A549 (cell line): ENCODE measurements at regions not wholly inside any gene's neighbourhood (a gene's known extent, or its start where the extent isn't known, plus 50 kb on each side); places are given as distances from the start of the nearest gene placed in this dataset.

ENCODE experiments used
- ATAC-seq, 2 experiments: fragments of 200-7000 bp in 1 of 2; fragments of >200 bp in 1 of 2; cut with Nextera tagmentation in 1 of 2; cut with Tn5 transposase in 1 of 2; 3 replicates each; pipeline versions ENCODE4 v1.8.0 to v1.9.1; 2018 to 2020; ENCODE audit warnings: mild to moderate bottlenecking in 1 of 2, moderate library complexity in 1 of 2
- CTCF ChIA-PET: fragments of 300-600 bp; sonication (Branson Sonifier 250); formaldehyde crosslinking; extraction: SDS; loops from one replicate; lab custom pipeline; 2021; ENCODE audit warnings: antibody characterized with exemption, inconsistent platforms; lab: Yijun Ruan, JAX
- POLR2A ChIA-PET: fragments of 350-600 bp; formaldehyde crosslinking; extraction: SDS; loops from one replicate; lab custom pipeline; 2021; ENCODE audit warnings: antibody characterized with exemption, inconsistent platforms; lab: Yijun Ruan, JAX
- DNase-seq, 2 experiments: peaks; one replicate each; pipeline versions ENCODE4 v3.0.0 to v3.0.0-alpha.2; 2011 to 2016; ENCODE audit warnings: low read depth in 1 of 2, low spot score in 1 of 2
- FAIRE-seq: peaks from 2 replicates; lab custom pipeline; 2011; peaks lifted over from hg19 to GRCh38; lab: Jason Lieb, UNC
- H3K27ac ChIP-seq, 2 experiments: fragments of >200 bp; sonication (Bioruptor Twin); formaldehyde crosslinking; 3 replicates each; pipeline ENCODE4 v1.5.1; 2016 to 2017
- H3K4me1 ChIP-seq: fragments of >200 bp; sonication (Bioruptor Twin); formaldehyde crosslinking; 3 replicates; pipeline ENCODE4 v1.6.1; 2016
- H3K4me2 ChIP-seq: fragments of >200 bp; sonication (Bioruptor Twin); formaldehyde crosslinking; 3 replicates; pipeline ENCODE4 v1.6.1; 2016
- H3K4me3 ChIP-seq: fragments of >200 bp; sonication (Bioruptor Twin); formaldehyde crosslinking; 3 replicates; pipeline ENCODE4 v1.5.1; 2016
- H3K9me3 ChIP-seq: fragments of >200 bp; sonication (Bioruptor Twin); formaldehyde crosslinking; 3 replicates; pipeline ENCODE4 v1.6.1; 2016
- BHLHE40 ChIP-seq: IDR thresholded peaks from 2 replicates; pipeline ENCODE4 v1.6.1; 2012; ENCODE audit warnings: low read depth, low read length, inconsistent platforms
- CBX8 ChIP-seq: fragments of 200-600 bp; sonication (generic); IDR thresholded peaks from 2 replicates; pipeline ENCODE4 v1.6.1; 2016
- CHD2 ChIP-seq: fragments of 150-350 bp; IDR thresholded peaks from 2 replicates; pipeline ENCODE4 v1.6.1; 2014; ENCODE audit warnings: low read length; ENCODE audit not compliant: partially characterized antibody
- EHF ChIP-seq: fragments of 250-450 bp; sonication (Bioruptor Pico); IDR thresholded peaks from 2 replicates; pipeline ENCODE4 v1.5.0; 2020; ENCODE audit warnings: mild to moderate bottlenecking
- ESRRA ChIP-seq: fragments of 150-350 bp; IDR thresholded peaks from 2 replicates; pipeline ENCODE4 v1.6.1; 2014; ENCODE audit warnings: mild to moderate bottlenecking, low read length, borderline replicate concordance
- FOSB ChIP-seq: fragments of 250-450 bp; sonication (Bioruptor Pico); IDR thresholded peaks from 2 replicates; pipeline ENCODE4 v1.5.0; 2020; ENCODE audit warnings: mild to moderate bottlenecking, moderate library complexity
- FOSL2 ChIP-seq, 2 experiments: fragments of 450-650 bp in 1 of 2; fragments of >200 bp in 1 of 2; sonication (Bioruptor Twin) in 1 of 2; formaldehyde crosslinking; IDR thresholded peaks; 2 replicates each; pipeline versions ENCODE4 v1.5.0 to v1.6.1; 2016 to 2020; ENCODE audit warnings: mild to moderate bottlenecking in 1 of 2, moderate library complexity in 1 of 2
- HOXA7 ChIP-seq: fragments of 250-450 bp; sonication (Bioruptor Pico); IDR thresholded peaks from 2 replicates; pipeline ENCODE4 v1.5.0; 2020; ENCODE audit warnings: mild to moderate bottlenecking, moderate library complexity
- JUNB ChIP-seq: fragments of >200 bp; sonication (Bioruptor Twin); formaldehyde crosslinking; IDR thresholded peaks from 2 replicates; pipeline ENCODE4 v1.6.1; 2016
- KDM5A ChIP-seq: fragments of 200-600 bp; sonication (generic); IDR thresholded peaks from 2 replicates; pipeline ENCODE4 v1.6.1; 2016; ENCODE audit warnings: antibody characterized with exemption, mild to moderate bottlenecking
- MYC ChIP-seq: IDR thresholded peaks from 2 replicates; pipeline ENCODE4 v1.6.1; 2012; ENCODE audit warnings: mild to moderate bottlenecking, inconsistent platforms, low read length, improper control_type of control experiment, borderline replicate concordance
- NPAS2 ChIP-seq: fragments of 250-450 bp; sonication (Bioruptor Pico); IDR thresholded peaks from 2 replicates; pipeline ENCODE4 v1.8.0; 2022; ENCODE audit warnings: mild to moderate bottlenecking, moderate library complexity, borderline replicate concordance
- NR3C1 ChIP-seq: fragments of >200 bp; sonication (Bioruptor Twin); formaldehyde crosslinking; IDR thresholded peaks from 3 replicates; pipeline ENCODE4 v1.6.1; 2017
- POLR2AphosphoS2 ChIP-seq: conservative IDR thresholded peaks from 2 replicates; pipeline ENCODE4 v1.6.1; 2012; ENCODE audit warnings: low read length, improper control_type of control experiment, inconsistent platforms
- RCOR1 ChIP-seq: fragments of 150-350 bp; IDR thresholded peaks from 2 replicates; pipeline ENCODE4 v1.6.1; 2014; ENCODE audit warnings: antibody characterized with exemption, low read length, low read depth
- RNF2 ChIP-seq: fragments of 200-600 bp; sonication (generic); IDR thresholded peaks from 2 replicates; pipeline ENCODE4 v1.6.1; 2016; ENCODE audit warnings: low read depth, mild to moderate bottlenecking, antibody characterized with exemption, moderate library complexity, borderline replicate concordance
- SMC3 ChIP-seq: fragments of >200 bp; sonication (Bioruptor Twin); formaldehyde crosslinking; IDR thresholded peaks from 3 replicates; pipeline ENCODE4 v1.6.1; 2018; ENCODE audit warnings: inconsistent platforms
- SREBF2 ChIP-seq: fragments of 450-650 bp; IDR thresholded peaks from 2 replicates; pipeline ENCODE4 v1.6.1; 2014; ENCODE audit warnings: mild to moderate bottlenecking, moderate library complexity
- TP53 ChIP-seq: fragments of 250-450 bp; sonication (Bioruptor Pico); IDR thresholded peaks from 2 replicates; pipeline ENCODE4 v1.5.0; 2021; ENCODE audit warnings: mild to moderate bottlenecking, moderate library complexity
- ZFP36 ChIP-seq: fragments of 450-650 bp; IDR thresholded peaks from 2 replicates; pipeline ENCODE4 v1.6.1; 2014; ENCODE audit warnings: borderline replicate concordance; ENCODE audit not compliant: partially characterized antibody
- ZNF302 ChIP-seq: fragments of 250-450 bp; sonication (Bioruptor Pico); IDR thresholded peaks from 2 replicates; pipeline ENCODE4 v1.9.0; 2021; ENCODE audit warnings: inconsistent platforms, mild to moderate bottlenecking, moderate library complexity
- WGBS: methylation state at CpG from one replicate; pipeline ENCODE4 v1.1.6; 2017; ENCODE audit errors: missing lambda C conversion rate; 5-methylcytosine and 5-hydroxymethylcytosine counted together
- TF ChIP-seq, protein P1 (sequence below): fragments of >200 bp; sonication (Bioruptor Twin); formaldehyde crosslinking; IDR thresholded peaks from 3 replicates; pipeline ENCODE4 v1.5.1; 2016
- TF ChIP-seq, protein P2 (sequence below): fragments of 450-650 bp; IDR thresholded peaks from 2 replicates; pipeline ENCODE4 v1.6.1; 2014; ENCODE audit warnings: antibody characterized with exemption
- TF ChIP-seq, protein P3 (sequence below): fragments of 150-350 bp; IDR thresholded peaks from 2 replicates; pipeline ENCODE4 v1.6.1; 2014; ENCODE audit warnings: low read depth, mild to moderate bottlenecking, low read length
- TF ChIP-seq, protein P4 (sequence below): fragments of 250-450 bp; sonication (Bioruptor Pico); IDR thresholded peaks from 2 replicates; pipeline ENCODE4 v1.5.0; 2021; ENCODE audit warnings: mild to moderate bottlenecking, moderate library complexity, borderline replicate concordance
- TF ChIP-seq, protein P5 (sequence below): IDR thresholded peaks from 2 replicates; pipeline ENCODE4 v1.6.1; 2012; ENCODE audit warnings: low read depth, borderline replicate concordance
- TF ChIP-seq, protein P6 (sequence below): fragments of >200 bp; sonication (Bioruptor Twin); formaldehyde crosslinking; IDR thresholded peaks from 2 replicates; pipeline ENCODE4 v1.6.1; 2016
- TF ChIP-seq, protein P7 (sequence below): IDR thresholded peaks from 2 replicates; pipeline ENCODE4 v1.6.1; 2012
- TF ChIP-seq, protein P8 (sequence below): fragments of >200 bp; sonication (Bioruptor Twin); formaldehyde crosslinking; IDR thresholded peaks from 3 replicates; pipeline ENCODE4 v1.6.1; 2016

DNA sequence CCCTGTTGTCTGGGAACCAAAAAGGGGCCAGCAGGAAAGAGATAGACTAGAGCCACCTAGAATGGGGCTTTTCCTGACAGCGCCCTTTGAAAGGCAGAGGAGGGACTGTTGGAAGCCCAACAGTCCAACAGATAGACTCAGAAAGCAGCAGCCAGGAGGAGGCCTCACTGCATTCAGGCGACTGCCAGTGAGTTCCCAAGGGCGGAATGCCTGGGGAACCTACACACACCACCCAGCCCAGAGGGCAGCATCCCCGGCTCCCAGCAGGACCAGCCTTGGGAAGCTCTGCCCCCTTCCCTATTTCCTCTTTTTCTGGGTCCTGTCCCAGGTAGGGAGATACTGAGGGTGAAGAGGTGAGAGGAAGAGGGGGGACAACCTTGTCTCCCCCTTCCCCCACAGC, 192.4 kb upstream of the KLF4 start:
- ATAC-seq, result no peak
- 87% methylated on average over 4 of the region's 4 CpGs for WGBS
- H3K4me3 ChIP-seq, result no peak overlapping the region

DNA sequence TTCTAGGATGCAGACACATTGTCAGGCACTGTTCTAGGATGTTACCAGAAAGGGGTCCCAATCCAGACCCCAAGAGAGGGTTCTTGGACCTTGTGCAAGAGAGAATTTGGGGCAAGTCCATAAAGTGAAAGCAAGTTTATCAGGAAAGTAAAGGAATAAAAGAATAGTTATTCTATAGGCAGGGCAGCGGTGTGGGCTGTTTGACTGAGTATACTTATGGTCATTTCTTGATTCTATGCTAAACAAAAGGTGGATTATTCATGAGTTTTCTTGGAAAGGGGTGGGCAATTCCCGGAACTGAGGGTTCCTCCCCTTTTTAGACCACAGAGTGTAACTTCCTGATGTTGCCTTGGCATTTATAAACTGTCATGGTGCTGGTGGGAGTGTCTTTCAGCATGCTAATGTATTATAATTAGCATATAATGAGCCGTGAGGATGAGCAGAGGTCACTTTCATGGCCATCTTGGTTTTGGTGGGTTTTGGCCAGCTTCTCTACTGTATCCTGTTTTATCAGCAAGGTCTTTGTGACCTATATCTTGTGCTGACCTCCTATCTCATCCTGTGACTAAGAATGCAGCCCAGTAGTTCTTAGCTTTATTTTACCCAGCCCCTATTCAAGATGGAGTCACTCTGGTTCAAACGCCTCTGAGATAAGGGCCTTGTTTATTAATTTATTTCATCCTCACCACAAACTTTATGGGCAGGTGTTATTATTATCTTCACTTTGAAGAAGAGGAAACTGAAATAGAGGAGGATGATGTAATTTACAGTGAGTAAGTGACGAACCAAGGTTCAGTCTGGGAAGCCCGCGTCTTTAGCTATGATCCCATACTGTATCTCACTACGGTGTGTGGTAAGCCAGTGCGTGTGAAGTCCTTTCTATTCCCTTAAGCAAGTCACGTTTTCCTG, 186.0 kb upstream of the KLF4 start:
- ATAC-seq (no peak), FAIRE-seq (no peak), DNase-seq (no peak)
- Histone ChIP-seq H3K27ac (no peak overlapping the region), H3K4me2 (no peak overlapping the region), H3K4me1 (no peaks in the 10 kb centered on the region), H3K9me3 (no peaks in the 10 kb centered on the region), H3K4me3 (no peak overlapping the region)
- 85% methylated on average over 10 of the region's 10 CpGs for WGBS
- ChIA-PET POLR2A (no interaction called here), CTCF (no interaction called here)
- TF ChIP-seq KDM5A, result no peak
- TF ChIP-seq, protein P1, sequence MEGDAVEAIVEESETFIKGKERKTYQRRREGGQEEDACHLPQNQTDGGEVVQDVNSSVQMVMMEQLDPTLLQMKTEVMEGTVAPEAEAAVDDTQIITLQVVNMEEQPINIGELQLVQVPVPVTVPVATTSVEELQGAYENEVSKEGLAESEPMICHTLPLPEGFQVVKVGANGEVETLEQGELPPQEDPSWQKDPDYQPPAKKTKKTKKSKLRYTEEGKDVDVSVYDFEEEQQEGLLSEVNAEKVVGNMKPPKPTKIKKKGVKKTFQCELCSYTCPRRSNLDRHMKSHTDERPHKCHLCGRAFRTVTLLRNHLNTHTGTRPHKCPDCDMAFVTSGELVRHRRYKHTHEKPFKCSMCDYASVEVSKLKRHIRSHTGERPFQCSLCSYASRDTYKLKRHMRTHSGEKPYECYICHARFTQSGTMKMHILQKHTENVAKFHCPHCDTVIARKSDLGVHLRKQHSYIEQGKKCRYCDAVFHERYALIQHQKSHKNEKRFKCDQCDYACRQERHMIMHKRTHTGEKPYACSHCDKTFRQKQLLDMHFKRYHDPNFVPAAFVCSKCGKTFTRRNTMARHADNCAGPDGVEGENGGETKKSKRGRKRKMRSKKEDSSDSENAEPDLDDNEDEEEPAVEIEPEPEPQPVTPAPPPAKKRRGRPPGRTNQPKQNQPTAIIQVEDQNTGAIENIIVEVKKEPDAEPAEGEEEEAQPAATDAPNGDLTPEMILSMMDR, result no peak
- TF ChIP-seq SMC3, result no peak
- no peak for TF ChIP-seq CBX8
- no peak for TF ChIP-seq NR3C1
- TF ChIP-seq, protein P2, sequence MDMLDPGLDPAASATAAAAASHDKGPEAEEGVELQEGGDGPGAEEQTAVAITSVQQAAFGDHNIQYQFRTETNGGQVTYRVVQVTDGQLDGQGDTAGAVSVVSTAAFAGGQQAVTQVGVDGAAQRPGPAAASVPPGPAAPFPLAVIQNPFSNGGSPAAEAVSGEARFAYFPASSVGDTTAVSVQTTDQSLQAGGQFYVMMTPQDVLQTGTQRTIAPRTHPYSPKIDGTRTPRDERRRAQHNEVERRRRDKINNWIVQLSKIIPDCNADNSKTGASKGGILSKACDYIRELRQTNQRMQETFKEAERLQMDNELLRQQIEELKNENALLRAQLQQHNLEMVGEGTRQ, result no peak
- no peak for TF ChIP-seq FOSB (CRISPR knock-in tag)
- TF ChIP-seq BHLHE40, result no peak
- TF ChIP-seq SREBF2, result no peak
- TF ChIP-seq TP53 (CRISPR knock-in tag), result no peak
- no peak for TF ChIP-seq EHF (CRISPR knock-in tag)
- TF ChIP-seq, protein P3, sequence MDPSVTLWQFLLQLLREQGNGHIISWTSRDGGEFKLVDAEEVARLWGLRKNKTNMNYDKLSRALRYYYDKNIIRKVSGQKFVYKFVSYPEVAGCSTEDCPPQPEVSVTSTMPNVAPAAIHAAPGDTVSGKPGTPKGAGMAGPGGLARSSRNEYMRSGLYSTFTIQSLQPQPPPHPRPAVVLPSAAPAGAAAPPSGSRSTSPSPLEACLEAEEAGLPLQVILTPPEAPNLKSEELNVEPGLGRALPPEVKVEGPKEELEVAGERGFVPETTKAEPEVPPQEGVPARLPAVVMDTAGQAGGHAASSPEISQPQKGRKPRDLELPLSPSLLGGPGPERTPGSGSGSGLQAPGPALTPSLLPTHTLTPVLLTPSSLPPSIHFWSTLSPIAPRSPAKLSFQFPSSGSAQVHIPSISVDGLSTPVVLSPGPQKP, result no peak
- TF ChIP-seq, protein P4, sequence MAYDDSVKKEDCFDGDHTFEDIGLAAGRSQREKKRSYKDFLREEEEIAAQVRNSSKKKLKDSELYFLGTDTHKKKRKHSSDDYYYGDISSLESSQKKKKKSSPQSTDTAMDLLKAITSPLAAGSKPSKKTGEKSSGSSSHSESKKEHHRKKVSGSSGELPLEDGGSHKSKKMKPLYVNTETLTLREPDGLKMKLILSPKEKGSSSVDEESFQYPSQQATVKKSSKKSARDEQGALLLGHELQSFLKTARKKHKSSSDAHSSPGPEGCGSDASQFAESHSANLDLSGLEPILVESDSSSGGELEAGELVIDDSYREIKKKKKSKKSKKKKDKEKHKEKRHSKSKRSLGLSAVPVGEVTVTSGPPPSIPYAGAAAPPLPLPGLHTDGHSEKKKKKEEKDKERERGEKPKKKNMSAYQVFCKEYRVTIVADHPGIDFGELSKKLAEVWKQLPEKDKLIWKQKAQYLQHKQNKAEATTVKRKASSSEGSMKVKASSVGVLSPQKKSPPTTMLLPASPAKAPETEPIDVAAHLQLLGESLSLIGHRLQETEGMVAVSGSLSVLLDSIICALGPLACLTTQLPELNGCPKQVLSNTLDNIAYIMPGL, result no peak
- TF ChIP-seq POLR2AphosphoS2, result no peak

More for the DNA sequence above, 192.4 kb upstream of the KLF4 start:
- Histone ChIP-seq H3K4me1 (no peaks in the 10 kb centered on the region), H3K9me3 (no peaks in the 10 kb centered on the region), H3K27ac (no peak overlapping the region), H3K4me2 (no peak overlapping the region)
- DNase-seq (no peak), FAIRE-seq (no peak)
- ChIA-PET CTCF (interaction anchor here (1.2 kb wide), 1 partner anchor 217 kb away, joined by 4 read pairs; no protein-coding TSS in a partner anchor), POLR2A (no interaction called here)
- TF ChIP-seq, protein P5, sequence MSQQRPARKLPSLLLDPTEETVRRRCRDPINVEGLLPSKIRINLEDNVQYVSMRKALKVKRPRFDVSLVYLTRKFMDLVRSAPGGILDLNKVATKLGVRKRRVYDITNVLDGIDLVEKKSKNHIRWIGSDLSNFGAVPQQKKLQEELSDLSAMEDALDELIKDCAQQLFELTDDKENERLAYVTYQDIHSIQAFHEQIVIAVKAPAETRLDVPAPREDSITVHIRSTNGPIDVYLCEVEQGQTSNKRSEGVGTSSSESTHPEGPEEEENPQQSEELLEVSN, result no peak
- TF ChIP-seq NPAS2 (CRISPR knock-in tag) (no peak), CBX8 (no peak), EHF (CRISPR knock-in tag) (no peak), HOXA7 (CRISPR knock-in tag) (no peak), RCOR1 (no peak), ESRRA (no peak), JUNB (no peak), BHLHE40 (no peak), CHD2 (no peak), RNF2 (no peak), ZNF302 (CRISPR knock-in tag) (no peak), MYC (no peak), FOSB (CRISPR knock-in tag) (no peak), ZFP36 (no peak), FOSL2 (IDR thresholded peaks at IDR 0.05) (no peak), FOSL2 (CRISPR knock-in tag; IDR thresholded peaks at IDR 0.05) (no peak)
- TF ChIP-seq, protein P6, sequence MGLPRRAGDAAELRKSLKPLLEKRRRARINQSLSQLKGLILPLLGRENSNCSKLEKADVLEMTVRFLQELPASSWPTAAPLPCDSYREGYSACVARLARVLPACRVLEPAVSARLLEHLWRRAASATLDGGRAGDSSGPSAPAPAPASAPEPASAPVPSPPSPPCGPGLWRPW, result no peak
- TF ChIP-seq, protein P7, sequence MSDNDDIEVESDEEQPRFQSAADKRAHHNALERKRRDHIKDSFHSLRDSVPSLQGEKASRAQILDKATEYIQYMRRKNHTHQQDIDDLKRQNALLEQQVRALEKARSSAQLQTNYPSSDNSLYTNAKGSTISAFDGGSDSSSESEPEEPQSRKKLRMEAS, result no peak
- TF ChIP-seq, protein P8, sequence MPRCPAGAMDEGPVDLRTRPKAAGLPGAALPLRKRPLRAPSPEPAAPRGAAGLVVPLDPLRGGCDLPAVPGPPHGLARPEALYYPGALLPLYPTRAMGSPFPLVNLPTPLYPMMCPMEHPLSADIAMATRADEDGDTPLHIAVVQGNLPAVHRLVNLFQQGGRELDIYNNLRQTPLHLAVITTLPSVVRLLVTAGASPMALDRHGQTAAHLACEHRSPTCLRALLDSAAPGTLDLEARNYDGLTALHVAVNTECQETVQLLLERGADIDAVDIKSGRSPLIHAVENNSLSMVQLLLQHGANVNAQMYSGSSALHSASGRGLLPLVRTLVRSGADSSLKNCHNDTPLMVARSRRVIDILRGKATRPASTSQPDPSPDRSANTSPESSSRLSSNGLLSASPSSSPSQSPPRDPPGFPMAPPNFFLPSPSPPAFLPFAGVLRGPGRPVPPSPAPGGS, result no peak
- TF ChIP-seq, protein P4, result no peak
